HG03135 (cell line): ENCODE measurements at regions not wholly inside any gene's neighbourhood (a gene's known extent, or its start where the extent isn't known, plus 50 kb on each side); places are given as distances from the start of the nearest gene placed in this dataset.

Experiments used
- ATAC-seq: cut with Tn5 transposase; IDR thresholded peaks from one replicate; pipeline ENCODE4 v1.9.1; 2021; ENCODE audit warnings: mild to moderate bottlenecking, moderate library complexity; ENCODE audit not compliant: unreplicated experiment

DNA sequence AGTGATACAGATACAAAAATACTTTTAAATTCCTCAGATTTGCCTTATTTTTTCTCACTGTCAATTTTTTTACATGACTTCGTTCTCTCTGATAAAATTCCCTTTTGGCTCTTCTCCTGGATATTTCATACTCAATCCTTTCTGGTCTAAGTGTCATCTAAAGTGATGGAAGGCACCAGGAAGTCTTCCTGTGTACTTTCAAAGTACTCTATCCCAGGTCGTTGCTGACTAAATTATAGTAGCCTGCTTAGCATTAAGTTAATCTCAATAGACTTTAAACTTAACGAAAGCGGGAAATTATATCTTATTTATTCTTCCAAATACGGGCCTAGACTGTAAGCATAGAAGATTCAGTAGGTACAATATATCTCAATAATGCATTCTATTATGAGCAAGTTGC is 67.8 kb downstream of the CASP12 start:
- ATAC-seq = no peak

GRCh38 chr11:104830080-104830479 is 68.2 kb downstream of the CASP12 start:
- ATAC-seq = no peak

DNA sequence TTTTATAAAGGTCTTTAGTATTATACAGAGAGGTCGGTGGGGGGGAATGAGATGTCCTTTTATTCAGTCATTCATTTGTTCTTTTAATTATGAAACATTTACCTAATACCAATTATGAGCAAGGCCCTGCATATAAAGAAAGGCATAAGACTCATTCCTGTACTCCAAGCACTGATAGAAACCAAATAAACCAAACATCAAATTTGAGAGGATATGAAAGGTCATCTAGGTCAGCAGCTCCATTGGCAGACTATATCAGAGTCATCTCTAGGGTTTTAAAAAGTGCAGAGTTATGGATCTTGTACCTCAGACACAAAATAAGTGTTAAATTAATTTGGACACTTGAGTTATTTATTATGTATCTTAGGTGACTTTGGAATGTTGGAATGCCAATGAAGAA is 71.5 kb downstream of the CASP12 start:
- no peak for ATAC-seq

GRCh38 chr11:104823657-104824056 is 74.6 kb downstream of the CASP12 start:
- ATAC-seq = no peak

DNA sequence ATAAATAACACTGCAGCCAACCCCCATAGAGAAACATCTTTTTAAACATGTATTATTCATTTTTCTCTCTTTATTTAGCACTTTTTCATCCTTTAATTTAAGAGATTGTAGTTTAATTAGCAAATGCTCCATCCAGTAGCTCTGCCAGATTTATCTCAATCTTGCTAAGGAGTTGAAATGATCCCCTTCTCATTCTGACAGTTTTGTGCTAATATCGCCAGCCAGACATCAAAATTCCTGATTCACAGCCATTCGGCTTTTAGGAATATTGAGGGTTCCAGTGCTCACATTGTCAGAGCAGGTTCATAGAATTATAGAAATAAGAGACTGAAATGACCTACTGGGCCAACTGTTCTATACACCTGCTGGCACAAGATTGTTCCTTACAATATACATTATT is 77.8 kb downstream of the CASP12 start:
- no peak for ATAC-seq

GRCh38 chr11:104819603-104820002 is 78.7 kb downstream of the CASP12 start:
- ATAC-seq = no peak

GRCh38 chr11:104819107-104819506 is 79.2 kb downstream of the CASP12 start:
- no peak for ATAC-seq

DNA sequence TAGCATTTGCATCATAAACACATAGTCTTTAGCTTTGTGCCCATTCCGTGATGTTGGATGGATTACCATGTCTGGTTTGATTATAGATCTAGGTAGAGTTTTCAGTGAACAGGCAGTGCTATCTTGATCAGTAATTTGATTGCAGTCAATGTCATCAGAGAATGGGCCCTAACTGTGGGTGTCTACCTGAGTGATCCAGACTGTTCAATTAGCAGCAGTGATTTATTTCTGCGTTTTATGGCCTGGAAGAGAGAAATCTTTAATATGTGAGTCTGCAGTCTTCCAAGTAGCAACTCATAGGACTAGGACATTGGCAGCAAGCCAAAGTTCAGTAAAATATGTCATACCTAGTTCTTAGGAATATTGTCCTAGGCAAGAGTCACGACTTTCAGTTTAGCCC is 80.3 kb downstream of the CASP12 start:
- no peak for ATAC-seq

GRCh38 chr11:104813532-104813931 is 84.7 kb downstream of the CASP12 start:
- no peak for ATAC-seq

DNA sequence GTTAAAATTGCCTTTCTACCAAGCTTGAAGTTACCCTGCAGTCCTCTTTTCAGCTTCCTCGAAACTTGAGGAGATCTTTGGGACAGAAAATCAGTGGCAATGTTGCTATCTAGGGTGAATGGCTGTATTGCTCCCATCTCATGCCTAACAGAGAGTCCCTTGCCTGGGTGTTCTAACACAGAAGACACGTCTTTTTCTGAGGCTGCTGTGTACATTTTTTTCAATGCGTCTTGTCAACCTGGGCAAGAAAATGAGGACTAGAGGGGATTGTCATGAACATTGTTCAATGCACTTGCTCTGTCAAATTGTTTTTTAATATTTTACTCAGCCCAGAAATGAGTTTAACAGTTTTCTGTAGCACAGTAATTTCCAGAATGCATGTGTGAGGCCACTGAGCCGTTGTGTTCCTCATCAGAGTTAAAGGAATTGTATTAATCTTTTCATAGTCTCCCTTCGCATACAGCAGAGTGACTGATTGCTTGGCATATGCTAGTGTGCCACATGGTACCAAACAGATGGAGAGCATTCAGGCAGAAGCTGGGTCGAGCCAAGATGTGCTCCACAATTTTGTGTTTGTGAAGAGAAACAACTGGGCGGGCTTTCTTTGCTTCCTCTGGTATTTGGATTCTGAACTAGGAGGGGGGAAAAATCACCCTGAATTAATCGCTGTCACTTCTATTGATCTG is 86.0 kb downstream of the CASP12 start:
- ATAC-seq = no peak

DNA sequence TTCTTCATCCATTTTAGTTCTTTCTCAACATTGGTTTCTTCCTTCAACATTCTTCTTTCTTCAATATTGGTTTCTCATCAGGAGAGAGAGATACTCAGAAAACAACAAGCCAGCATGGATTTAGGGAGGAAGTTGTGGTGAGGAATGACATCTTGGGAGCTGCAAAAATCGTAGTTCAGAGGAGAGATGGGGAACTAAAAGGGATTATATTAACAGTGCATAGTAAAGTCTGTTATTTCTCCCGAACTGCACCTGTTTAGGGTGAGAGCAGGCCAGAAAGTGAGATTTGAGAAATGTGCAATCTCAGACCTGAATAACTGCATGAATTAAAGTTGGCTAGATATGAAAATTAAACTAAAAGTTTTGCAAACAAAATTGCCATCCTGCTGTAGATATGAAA is 94.5 kb downstream of the CASP12 start:
- ATAC-seq = no peak

GRCh38 chr11:104799251-104799650 is 99.0 kb downstream of the CASP12 start:
- peak; percentile 93 for ATAC-seq

- ATAC-seq = peak; percentile 49
These were observed 99.5 kb downstream of the CASP12 start for GRCh38 chr11:104798789-104799188.

DNA sequence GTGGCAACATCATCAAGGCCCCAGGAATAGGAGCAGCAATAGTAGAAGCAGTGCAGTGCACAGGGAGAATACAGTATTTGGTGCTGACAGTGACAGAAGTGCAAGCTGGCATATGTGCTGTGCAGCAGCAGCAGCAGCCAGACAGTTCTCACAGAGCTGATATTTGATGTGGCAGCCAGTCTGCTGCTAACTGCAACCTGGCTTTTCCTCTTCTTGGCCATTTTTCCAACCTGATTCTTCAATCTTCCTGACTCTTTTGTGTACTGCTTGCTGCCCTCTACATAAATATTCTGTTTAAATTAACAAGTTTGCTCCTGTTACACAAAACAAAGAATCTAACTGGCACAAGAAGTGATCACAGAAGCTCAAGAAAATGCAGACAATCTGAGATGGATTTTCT is 102.0 kb downstream of the CASP12 start:
- ATAC-seq = no peak

DNA sequence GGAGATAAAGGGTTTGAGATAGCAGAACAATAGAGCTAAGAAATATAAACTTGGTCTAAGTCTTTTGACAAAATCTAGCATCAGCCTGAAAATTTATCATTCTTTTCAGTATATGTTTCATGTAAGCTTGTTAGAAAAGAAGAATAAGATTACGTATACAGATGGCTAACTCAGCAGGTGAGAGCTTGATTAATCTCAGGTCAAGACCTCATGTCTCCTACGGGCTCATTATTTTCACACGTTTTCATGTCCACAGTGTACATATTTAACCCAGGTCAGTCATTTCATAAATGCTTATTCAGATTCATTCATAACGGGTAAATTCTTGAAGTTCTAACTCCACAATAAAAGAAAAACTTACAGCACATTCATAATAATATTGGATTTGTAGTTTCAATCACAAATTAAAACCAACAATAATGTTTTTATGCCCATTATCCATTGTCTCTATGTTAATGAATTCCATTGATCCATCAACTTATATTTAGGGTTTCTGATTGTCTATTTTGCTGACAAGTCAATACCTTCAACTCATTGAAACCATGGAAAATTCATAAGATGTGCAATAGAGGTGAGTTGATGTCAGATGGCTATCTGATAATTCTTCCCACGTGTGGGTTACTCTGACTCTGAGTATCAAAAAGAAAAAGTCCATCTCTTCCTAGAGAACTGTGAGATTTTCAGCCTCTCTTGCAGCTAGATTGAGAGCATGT is 102.6 kb downstream of the CASP12 start:
- ATAC-seq = no peak

DNA sequence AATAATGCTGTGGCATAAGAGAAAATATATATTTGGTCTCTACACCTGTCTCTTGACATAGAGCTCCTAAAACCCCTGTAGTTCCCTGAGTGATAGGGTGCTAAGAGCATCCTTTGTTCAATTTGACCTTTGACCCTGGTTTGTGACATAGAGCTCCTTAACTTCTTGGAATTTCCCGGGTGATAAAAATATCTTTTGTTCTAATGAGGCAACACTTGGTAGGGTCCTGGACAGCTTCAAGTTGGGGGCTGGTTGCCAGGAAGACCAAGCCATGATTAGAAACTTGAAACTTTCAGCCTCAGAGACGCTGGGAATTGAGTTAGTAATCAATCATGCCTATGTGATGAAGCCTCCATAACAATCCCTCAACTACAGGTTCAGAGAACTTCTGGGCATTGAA is 105.4 kb downstream of the CASP12 start:
- no peak for ATAC-seq

GRCh38 chr11:104791896-104792295 is 106.4 kb downstream of the CASP12 start:
- ATAC-seq = no peak

DNA sequence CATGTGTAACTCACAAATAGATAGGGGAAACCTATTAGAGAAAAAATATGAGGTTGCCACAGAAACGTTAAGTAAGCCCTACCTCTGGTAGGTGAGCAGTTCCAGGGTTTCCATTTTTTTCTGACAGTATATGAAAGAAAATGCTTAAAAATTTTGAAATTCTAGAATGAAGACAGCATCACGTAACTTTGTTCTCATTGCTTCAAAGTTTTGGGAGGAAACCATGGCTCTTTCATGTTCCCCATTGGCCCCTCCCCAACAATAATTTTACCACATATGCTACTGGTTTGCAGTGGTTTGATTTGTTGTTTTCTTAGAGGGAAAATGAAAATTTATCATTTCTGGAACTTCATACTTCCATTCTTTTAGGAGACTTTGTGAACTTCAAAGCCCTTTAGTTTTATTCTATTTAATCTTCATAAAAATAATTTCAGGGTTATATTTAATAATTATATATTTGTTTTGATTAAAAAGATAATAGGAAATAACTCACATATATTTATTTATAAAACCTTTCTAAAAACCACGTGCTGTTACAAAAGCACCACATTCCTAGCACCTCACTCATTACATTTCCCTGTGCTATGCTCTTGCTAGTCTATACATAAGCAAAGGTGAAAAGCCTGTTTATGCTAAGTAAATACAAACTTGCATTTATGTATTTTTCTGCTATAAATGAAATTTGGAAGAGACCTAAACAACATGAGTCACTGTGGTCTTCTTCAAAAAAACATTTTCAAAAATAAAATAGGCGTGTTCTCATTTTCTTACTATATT is 113.4 kb downstream of the CASP12 start:
- no peak for ATAC-seq

- ATAC-seq = no peak
These were observed 115.0 kb downstream of the CASP12 start for GRCh38 chr11:104783241-104783640.

DNA sequence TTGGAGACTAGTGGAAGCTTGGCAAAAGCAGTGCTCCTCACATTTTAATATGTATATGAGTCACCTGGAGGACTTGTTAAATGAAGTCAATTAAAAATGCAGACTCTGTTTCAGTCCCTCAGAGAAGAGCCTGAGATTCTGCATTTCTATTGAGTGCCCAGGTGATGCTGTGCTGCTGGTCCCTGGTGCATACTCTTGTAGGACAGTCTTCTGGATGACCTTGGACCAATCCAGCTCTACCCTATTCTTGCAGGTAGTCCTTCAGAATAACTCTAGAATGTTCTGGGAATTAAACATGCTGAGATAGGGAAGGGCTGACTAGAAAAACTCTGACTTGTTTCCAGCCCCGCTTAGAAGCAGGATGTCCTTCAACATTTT is 115.9 kb downstream of the CASP12 start:
- ATAC-seq = no peak

- no peak for ATAC-seq
These were observed 116.4 kb downstream of the CASP12 start for GRCh38 chr11:104781719-104782376.
